ENCODE measurements at regions not wholly inside any gene's neighbourhood (a gene's known extent, or its start where the extent isn't known, plus 50 kb on each side); places are given as distances from the start of the nearest gene placed in this dataset.
"Not testable (repeated sequence)": the region's sequence is repeated elsewhere in the genome, so short reads cannot be mapped to it uniquely, and the experiment has no call there.

GRCh38 chr12:69168828-69169227, 70.5 kb upstream of the CPSF6 start:
- FAIRE-seq (no peak), DNase-seq (ENCODE audit: low spot score in 2 of 2) (no peak)

- FAIRE-seq = no peak
- DNase-seq (ENCODE audit: low spot score in 2 of 2) = no peak
Measured at GRCh38 chr12:69170293-69170692, 69.1 kb upstream of the CPSF6 start.

DNA sequence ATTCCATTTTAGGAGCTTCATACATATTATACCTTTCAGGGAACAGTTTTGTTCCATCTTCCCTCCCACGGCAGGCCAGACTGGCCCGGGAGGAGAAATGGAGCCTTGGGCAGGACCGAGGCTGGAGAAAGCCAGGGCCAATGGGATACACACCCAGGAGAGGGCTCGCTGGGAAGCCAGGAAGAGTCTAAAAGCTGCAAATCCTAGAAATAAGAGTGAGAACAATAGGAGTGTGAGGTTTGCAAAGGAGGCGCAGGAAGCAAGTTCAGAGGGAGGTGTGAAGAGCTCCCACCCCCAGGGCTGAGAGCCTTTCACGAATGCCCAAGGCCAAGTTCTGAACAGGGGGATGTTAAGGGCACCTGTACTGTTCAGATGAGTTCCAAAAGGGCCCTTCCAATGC, 67.5 kb upstream of the CPSF6 start:
- DNase-seq (ENCODE audit: low spot score in 2 of 2) (no peak), FAIRE-seq (no peak)

- DNase-seq (ENCODE audit: low spot score in 2 of 2) (no peak), FAIRE-seq (no peak)
Measured at GRCh38 chr12:69172491-69172890, 66.9 kb upstream of the CPSF6 start.

- FAIRE-seq = no peak
Measured at GRCh38 chr12:69173368-69173767, 66.0 kb upstream of the CPSF6 start.

DNA sequence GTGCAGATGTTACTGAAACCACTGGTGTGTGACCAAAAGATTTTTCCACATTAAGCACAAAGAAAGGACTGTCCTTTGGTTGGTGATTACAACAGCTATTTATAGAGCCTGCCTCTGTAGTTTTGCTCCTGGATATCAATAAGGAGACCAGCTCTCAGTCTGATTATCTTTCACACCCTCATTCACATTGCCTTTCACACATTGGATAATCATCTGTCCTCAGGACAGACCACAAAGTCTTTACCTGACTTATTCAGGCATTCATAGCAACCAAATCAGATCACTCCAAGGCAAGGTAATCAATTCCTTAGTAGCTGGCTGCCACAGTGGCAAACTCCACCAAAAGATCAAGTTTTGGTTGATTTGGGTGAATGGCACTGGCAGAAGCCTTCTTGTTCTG, 59.6 kb upstream of the CPSF6 start:
- no peak for FAIRE-seq
- no peak for DNase-seq (ENCODE audit: low spot score in 2 of 2)

More at GRCh38 chr12:69173368-69173767, 66.0 kb upstream of the CPSF6 start:
- no peak for DNase-seq (ENCODE audit: low spot score in 2 of 2)

DNA sequence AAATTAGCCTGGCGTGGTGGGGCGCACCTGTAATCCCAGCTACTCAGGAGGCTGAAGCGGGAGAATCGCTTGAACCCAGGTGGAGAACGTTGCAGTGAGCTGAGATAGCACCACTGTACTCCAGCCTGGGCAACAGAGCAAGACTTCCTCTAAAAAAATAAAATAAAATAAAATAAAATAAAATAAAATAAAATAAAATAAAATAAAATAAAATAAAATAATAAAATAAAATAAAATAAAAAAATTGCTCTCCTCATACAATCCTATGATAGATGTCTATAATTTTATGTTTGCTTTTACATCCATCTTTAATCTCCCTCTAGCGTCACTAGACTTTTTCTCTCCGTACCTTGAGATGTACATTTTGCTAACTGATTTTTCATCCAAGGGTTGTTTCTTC, 51.8 kb upstream of the CPSF6 start:
- FAIRE-seq = not testable (repeated sequence)

DNA sequence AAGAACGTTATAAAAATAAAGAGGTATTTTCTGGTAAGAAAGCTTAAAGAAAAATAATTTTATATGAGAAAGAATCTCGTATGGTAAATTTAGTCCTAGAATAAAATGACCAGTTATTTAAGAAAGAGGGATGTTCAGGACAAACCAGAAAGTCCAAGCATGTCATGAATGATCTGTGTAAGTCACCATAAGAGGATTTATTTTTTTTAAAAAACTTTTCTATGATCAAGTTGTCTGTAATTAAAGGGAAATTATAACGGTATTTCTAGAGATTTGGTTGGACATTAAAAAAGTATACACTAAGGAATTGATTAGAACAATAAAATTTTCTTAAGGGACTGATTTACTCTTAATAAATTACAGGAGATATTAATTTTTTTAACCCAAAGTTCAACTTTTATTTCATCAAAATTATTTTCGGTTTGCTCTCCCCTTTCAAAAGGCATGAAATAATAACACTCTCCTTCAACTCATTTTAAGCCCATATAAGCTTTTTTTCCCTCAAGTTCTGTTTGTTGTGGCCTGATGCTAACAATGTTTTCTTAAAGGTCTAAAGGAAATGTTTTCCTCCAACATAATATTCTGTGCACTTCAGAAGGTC, 49.9 kb upstream of the CPSF6 start:
- FAIRE-seq (peak; percentile 49), DNase-seq (ENCODE audit: low spot score in 2 of 2) (no peak)

More for the DNA sequence above, 51.8 kb upstream of the CPSF6 start:
- not testable (repeated sequence) for DNase-seq (ENCODE audit: low spot score in 2 of 2)
